Panc1 (cell line): ENCODE measurements at regions not wholly inside any gene's neighbourhood (a gene's known extent, or its start where the extent isn't known, plus 50 kb on each side); places are given as distances from the start of the nearest gene placed in this dataset.

Experiments used
- POLR2AphosphoS5 ChIP-seq: IDR thresholded peaks from 2 replicates; pipeline ENCODE4 v1.6.1; 2012; ENCODE audit warnings: mild to moderate bottlenecking, low read depth, low read length, moderate library complexity
- TCF7L2 ChIP-seq: IDR thresholded peaks from 2 replicates; pipeline ENCODE4 v1.6.1; 2011; ENCODE audit warnings: mild to moderate bottlenecking, low read depth, low read length, inconsistent platforms
- TF ChIP-seq, protein P1 (sequence below): fragments of 450-650 bp; IDR thresholded peaks from 2 replicates; pipeline ENCODE4 v1.5.1; 2017; ENCODE audit warnings: mild to moderate bottlenecking
- TF ChIP-seq, protein P2 (sequence below), 2 experiments: IDR thresholded peaks; 2 replicates each; pipeline ENCODE4 v1.6.1; 2011 to 2012; ENCODE audit warnings: low read depth in 2 of 2, control low read depth in 1 of 2, low read length in 1 of 2, mild to moderate bottlenecking in 1 of 2, moderate library complexity in 1 of 2; ENCODE audit not compliant: insufficient read depth in 1 of 2

DNA sequence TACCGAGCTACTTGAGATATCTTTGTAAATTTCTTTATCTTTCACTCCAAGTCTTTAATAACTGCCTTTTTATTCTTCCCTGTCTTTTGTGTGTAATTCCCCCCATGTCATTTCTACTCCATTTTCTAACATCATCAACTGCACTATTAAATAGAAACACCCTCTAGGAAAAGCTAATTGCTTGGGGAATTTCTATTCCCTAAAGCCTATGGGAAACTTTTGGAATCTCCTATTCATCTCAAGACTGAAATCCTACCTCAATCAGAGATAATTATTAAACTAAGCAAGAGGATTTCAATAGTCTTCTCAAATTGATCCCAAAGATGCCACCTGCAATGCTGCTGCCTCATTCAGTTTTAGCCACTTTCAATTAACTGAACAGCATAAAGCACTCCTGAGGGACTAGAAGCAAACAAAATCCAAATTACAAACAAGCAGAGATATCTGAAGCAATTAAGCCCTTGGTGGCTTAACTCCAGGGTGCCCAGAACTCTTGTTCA is 598.7 kb downstream of the IGSF11 start:
- TF ChIP-seq TCF7L2 = no peak
- TF ChIP-seq, protein P1, sequence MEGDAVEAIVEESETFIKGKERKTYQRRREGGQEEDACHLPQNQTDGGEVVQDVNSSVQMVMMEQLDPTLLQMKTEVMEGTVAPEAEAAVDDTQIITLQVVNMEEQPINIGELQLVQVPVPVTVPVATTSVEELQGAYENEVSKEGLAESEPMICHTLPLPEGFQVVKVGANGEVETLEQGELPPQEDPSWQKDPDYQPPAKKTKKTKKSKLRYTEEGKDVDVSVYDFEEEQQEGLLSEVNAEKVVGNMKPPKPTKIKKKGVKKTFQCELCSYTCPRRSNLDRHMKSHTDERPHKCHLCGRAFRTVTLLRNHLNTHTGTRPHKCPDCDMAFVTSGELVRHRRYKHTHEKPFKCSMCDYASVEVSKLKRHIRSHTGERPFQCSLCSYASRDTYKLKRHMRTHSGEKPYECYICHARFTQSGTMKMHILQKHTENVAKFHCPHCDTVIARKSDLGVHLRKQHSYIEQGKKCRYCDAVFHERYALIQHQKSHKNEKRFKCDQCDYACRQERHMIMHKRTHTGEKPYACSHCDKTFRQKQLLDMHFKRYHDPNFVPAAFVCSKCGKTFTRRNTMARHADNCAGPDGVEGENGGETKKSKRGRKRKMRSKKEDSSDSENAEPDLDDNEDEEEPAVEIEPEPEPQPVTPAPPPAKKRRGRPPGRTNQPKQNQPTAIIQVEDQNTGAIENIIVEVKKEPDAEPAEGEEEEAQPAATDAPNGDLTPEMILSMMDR = no peak
- TF ChIP-seq, protein P2, sequence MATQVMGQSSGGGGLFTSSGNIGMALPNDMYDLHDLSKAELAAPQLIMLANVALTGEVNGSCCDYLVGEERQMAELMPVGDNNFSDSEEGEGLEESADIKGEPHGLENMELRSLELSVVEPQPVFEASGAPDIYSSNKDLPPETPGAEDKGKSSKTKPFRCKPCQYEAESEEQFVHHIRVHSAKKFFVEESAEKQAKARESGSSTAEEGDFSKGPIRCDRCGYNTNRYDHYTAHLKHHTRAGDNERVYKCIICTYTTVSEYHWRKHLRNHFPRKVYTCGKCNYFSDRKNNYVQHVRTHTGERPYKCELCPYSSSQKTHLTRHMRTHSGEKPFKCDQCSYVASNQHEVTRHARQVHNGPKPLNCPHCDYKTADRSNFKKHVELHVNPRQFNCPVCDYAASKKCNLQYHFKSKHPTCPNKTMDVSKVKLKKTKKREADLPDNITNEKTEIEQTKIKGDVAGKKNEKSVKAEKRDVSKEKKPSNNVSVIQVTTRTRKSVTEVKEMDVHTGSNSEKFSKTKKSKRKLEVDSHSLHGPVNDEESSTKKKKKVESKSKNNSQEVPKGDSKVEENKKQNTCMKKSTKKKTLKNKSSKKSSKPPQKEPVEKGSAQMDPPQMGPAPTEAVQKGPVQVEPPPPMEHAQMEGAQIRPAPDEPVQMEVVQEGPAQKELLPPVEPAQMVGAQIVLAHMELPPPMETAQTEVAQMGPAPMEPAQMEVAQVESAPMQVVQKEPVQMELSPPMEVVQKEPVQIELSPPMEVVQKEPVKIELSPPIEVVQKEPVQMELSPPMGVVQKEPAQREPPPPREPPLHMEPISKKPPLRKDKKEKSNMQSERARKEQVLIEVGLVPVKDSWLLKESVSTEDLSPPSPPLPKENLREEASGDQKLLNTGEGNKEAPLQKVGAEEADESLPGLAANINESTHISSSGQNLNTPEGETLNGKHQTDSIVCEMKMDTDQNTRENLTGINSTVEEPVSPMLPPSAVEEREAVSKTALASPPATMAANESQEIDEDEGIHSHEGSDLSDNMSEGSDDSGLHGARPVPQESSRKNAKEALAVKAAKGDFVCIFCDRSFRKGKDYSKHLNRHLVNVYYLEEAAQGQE (IDR thresholded peaks at IDR 0.05; ENCODE audit: insufficient read depth in 1 of 2, low read depth in 2 of 2, low read length in 1 of 2) = no peak
- TF ChIP-seq POLR2AphosphoS5 = no peak
